ENCODE measurements at regions not wholly inside any gene's neighbourhood (a gene's known extent, or its start where the extent isn't known, plus 50 kb on each side); places are given as distances from the start of the nearest gene placed in this dataset.

DNA sequence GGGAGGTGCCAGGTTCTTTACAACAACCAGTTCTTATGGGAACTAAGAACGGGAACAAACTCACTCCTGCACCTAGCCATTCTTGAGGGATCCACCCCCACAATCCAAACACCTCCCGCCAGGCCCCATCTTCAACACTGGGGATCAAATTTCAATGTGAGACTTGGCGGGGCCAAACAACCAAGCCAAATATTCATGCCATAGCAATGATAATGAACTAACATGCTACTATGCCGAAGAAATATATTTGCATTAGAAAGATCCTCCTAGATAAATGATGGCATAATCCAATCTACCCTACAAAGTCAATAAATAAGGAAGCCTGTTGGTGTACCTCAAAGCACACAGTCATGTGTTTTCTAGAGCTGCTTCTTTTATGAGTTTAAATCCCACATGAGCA lies 57.6 kb downstream of the CCDC71L start:
- ATAC-seq, result no peak
- TF ChIP-seq ZFP3 (CRISPR knock-in tag; IDR thresholded peaks at IDR 0.05), result no peak
- TF ChIP-seq RARB (CRISPR knock-in tag; IDR thresholded peaks at IDR 0.05), result no peak
- TF ChIP-seq, protein P1, sequence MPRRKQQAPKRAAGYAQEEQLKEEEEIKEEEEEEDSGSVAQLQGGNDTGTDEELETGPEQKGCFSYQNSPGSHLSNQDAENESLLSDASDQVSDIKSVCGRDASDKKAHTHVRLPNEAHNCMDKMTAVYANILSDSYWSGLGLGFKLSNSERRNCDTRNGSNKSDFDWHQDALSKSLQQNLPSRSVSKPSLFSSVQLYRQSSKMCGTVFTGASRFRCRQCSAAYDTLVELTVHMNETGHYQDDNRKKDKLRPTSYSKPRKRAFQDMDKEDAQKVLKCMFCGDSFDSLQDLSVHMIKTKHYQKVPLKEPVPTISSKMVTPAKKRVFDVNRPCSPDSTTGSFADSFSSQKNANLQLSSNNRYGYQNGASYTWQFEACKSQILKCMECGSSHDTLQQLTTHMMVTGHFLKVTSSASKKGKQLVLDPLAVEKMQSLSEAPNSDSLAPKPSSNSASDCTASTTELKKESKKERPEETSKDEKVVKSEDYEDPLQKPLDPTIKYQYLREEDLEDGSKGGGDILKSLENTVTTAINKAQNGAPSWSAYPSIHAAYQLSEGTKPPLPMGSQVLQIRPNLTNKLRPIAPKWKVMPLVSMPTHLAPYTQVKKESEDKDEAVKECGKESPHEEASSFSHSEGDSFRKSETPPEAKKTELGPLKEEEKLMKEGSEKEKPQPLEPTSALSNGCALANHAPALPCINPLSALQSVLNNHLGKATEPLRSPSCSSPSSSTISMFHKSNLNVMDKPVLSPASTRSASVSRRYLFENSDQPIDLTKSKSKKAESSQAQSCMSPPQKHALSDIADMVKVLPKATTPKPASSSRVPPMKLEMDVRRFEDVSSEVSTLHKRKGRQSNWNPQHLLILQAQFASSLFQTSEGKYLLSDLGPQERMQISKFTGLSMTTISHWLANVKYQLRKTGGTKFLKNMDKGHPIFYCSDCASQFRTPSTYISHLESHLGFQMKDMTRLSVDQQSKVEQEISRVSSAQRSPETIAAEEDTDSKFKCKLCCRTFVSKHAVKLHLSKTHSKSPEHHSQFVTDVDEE (CRISPR knock-in tag; IDR thresholded peaks at IDR 0.05), result no peak
- no peak for TF ChIP-seq ISL1 (CRISPR knock-in tag; IDR thresholded peaks at IDR 0.05)
- TF ChIP-seq, protein P2, sequence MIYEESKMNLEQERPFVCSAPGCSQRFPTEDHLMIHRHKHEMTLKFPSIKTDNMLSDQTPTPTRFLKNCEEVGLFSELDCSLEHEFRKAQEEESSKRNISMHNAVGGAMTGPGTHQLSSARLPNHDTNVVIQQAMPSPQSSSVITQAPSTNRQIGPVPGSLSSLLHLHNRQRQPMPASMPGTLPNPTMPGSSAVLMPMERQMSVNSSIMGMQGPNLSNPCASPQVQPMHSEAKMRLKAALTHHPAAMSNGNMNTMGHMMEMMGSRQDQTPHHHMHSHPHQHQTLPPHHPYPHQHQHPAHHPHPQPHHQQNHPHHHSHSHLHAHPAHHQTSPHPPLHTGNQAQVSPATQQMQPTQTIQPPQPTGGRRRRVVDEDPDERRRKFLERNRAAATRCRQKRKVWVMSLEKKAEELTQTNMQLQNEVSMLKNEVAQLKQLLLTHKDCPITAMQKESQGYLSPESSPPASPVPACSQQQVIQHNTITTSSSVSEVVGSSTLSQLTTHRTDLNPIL (CRISPR knock-in tag; IDR thresholded peaks at IDR 0.05; ENCODE audit: low read depth), result no peak
- no peak for TF ChIP-seq GLIS3 (CRISPR knock-in tag; IDR thresholded peaks at IDR 0.05)
- TF ChIP-seq, protein P3, sequence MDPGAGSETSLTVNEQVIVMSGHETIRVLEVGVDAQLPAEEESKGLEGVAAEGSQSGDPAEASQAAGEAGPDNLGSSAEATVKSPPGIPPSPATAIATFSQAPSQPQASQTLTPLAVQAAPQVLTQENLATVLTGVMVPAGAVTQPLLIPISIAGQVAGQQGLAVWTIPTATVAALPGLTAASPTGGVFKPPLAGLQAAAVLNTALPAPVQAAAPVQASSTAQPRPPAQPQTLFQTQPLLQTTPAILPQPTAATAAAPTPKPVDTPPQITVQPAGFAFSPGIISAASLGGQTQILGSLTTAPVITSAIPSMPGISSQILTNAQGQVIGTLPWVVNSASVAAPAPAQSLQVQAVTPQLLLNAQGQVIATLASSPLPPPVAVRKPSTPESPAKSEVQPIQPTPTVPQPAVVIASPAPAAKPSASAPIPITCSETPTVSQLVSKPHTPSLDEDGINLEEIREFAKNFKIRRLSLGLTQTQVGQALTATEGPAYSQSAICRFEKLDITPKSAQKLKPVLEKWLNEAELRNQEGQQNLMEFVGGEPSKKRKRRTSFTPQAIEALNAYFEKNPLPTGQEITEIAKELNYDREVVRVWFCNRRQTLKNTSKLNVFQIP (CRISPR knock-in tag; IDR thresholded peaks at IDR 0.05; ENCODE audit: borderline replicate concordance, low read depth), result no peak
- TF ChIP-seq SNAI2 (CRISPR knock-in tag; IDR thresholded peaks at IDR 0.05), result no peak
- no peak for TF ChIP-seq ZNF8 (CRISPR knock-in tag; IDR thresholded peaks at IDR 0.05)
- TF ChIP-seq ZC3H10 (CRISPR knock-in tag; IDR thresholded peaks at IDR 0.05), result no peak
- no peak for TF ChIP-seq ZFP30 (CRISPR knock-in tag; IDR thresholded peaks at IDR 0.05)
- no peak for TF ChIP-seq ZNF565 (CRISPR knock-in tag; conservative IDR thresholded peaks at IDR 0.05; ENCODE audit: low read depth)
- no peak for TF ChIP-seq CSDC2 (CRISPR knock-in tag; IDR thresholded peaks at IDR 0.05)
- TF ChIP-seq TCF4 (CRISPR knock-in tag; IDR thresholded peaks at IDR 0.05; ENCODE audit: borderline replicate concordance), result no peak
- TF ChIP-seq ARNTL (CRISPR knock-in tag; IDR thresholded peaks at IDR 0.05; ENCODE audit: borderline replicate concordance, low read depth), result no peak
- TF ChIP-seq ZNF70 (CRISPR knock-in tag; IDR thresholded peaks at IDR 0.05), result no peak
- TF ChIP-seq TOX (CRISPR knock-in tag; IDR thresholded peaks at IDR 0.05; ENCODE audit: borderline replicate concordance), result no peak

DNA sequence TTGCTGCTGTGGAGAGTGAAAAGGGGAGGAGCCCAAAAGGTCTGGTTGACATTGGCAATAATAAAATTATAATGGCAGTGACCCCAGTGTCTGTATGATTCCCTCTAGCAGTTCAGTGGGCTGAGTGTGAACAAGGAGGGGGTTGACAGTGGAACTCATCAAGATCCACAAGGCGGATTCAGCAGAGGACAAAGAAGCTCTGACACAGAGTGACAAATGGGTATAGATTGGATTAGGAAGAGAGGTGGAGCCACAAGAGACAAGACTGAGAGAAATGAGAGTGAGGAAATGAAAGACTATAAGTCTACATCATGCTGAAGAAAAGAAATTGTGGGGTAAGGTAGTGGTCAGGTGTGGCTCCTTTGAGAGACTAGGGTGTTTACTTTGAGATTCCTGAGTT lies 58.9 kb downstream of the CCDC71L start:
- TF ChIP-seq, protein P4, sequence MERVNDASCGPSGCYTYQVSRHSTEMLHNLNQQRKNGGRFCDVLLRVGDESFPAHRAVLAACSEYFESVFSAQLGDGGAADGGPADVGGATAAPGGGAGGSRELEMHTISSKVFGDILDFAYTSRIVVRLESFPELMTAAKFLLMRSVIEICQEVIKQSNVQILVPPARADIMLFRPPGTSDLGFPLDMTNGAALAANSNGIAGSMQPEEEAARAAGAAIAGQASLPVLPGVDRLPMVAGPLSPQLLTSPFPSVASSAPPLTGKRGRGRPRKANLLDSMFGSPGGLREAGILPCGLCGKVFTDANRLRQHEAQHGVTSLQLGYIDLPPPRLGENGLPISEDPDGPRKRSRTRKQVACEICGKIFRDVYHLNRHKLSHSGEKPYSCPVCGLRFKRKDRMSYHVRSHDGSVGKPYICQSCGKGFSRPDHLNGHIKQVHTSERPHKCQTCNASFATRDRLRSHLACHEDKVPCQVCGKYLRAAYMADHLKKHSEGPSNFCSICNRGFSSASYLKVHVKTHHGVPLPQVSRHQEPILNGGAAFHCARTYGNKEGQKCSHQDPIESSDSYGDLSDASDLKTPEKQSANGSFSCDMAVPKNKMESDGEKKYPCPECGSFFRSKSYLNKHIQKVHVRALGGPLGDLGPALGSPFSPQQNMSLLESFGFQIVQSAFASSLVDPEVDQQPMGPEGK (CRISPR knock-in tag; IDR thresholded peaks at IDR 0.05; ENCODE audit: borderline replicate concordance), result no peak
- TF ChIP-seq BACH2 (CRISPR knock-in tag; IDR thresholded peaks at IDR 0.05; ENCODE audit: borderline replicate concordance) (no peak), SNAI2 (CRISPR knock-in tag; IDR thresholded peaks at IDR 0.05) (no peak), ESRRG (CRISPR knock-in tag; IDR thresholded peaks at IDR 0.05) (no peak), ZNF8 (CRISPR knock-in tag; IDR thresholded peaks at IDR 0.05) (no peak), TCF4 (CRISPR knock-in tag; IDR thresholded peaks at IDR 0.05; ENCODE audit: borderline replicate concordance) (no peak)
- TF ChIP-seq, protein P5, sequence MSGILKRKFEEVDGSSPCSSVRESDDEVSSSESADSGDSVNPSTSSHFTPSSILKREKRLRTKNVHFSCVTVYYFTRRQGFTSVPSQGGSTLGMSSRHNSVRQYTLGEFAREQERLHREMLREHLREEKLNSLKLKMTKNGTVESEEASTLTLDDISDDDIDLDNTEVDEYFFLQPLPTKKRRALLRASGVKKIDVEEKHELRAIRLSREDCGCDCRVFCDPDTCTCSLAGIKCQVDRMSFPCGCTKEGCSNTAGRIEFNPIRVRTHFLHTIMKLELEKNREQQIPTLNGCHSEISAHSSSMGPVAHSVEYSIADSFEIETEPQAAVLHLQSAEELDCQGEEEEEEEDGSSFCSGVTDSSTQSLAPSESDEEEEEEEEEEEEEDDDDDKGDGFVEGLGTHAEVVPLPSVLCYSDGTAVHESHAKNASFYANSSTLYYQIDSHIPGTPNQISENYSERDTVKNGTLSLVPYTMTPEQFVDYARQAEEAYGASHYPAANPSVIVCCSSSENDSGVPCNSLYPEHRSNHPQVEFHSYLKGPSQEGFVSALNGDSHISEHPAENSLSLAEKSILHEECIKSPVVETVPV (CRISPR knock-in tag; IDR thresholded peaks at IDR 0.05), result no peak
- ATAC-seq, result no peak

DNA sequence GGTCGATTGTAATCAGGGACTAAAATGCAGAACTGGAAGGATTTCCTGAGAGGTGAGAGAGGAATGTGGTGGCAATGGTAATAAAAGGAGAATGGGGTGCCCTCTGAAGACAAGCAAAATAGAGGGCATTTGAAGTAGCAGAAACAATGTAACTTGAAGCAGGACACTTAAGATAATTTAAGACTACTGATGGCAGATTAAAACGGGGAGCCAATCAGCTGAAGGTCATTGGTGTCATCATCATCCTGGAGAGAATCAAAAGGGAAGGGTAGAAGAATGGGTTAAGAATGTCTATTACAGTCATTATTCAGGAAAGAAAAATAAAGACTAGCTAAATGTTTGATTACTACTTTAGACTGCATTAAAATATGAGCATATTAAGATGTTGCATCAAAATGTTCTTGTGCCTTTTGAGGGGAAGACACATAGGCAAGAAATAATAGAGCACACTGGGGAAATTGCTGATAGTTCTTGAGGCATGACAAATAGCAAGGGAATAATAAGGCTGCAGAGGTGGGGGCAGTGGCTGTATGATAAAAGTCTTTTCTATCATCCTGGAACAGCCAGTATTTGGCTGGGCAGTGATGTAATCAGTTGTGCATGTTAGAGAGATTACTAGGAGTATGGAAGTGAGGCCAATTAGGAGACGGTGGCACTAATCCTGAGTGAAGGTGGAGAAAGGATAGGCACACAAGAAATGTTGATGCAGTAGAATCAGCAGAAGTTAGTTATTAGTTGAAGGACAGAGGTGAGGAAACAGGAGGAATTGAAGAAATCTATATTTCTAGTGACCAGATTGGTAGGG lies 60.2 kb downstream of the CCDC71L start:
- TF ChIP-seq ZNF70 (CRISPR knock-in tag; IDR thresholded peaks at IDR 0.05) (no peak), CSDC2 (CRISPR knock-in tag; IDR thresholded peaks at IDR 0.05) (no peak), OSR1 (CRISPR knock-in tag; IDR thresholded peaks at IDR 0.05) (no peak), GLIS3 (CRISPR knock-in tag; IDR thresholded peaks at IDR 0.05) (no peak), PPARA (CRISPR knock-in tag; IDR thresholded peaks at IDR 0.05; ENCODE audit: borderline replicate concordance) (no peak), ZNF565 (CRISPR knock-in tag; conservative IDR thresholded peaks at IDR 0.05; ENCODE audit: low read depth) (no peak), ZC3H10 (CRISPR knock-in tag; IDR thresholded peaks at IDR 0.05) (no peak), ZFP3 (CRISPR knock-in tag; IDR thresholded peaks at IDR 0.05) (no peak)
- TF ChIP-seq, protein P3 (CRISPR knock-in tag; IDR thresholded peaks at IDR 0.05; ENCODE audit: borderline replicate concordance, low read depth), result no peak
- ATAC-seq, result no peak

Measured in SK-N-SH treated with all-trans-retinoic acid at 6 μM for 48 hours (cell line).